Stromal cell of bone marrow (primary cell): ENCODE measurements at regions not wholly inside any gene's neighbourhood (a gene's known extent, or its start where the extent isn't known, plus 50 kb on each side); places are given as distances from the start of the nearest gene placed in this dataset.

Experiments used
- DNase-seq: peaks from one replicate; pipeline ENCODE4 v3.0.0-alpha.2; 2012; ENCODE audit warnings: low read depth

GRCh38 chr16:9469512-9469911, 378.1 kb downstream of the HAPSTR1 start:
- no peak for DNase-seq

DNA sequence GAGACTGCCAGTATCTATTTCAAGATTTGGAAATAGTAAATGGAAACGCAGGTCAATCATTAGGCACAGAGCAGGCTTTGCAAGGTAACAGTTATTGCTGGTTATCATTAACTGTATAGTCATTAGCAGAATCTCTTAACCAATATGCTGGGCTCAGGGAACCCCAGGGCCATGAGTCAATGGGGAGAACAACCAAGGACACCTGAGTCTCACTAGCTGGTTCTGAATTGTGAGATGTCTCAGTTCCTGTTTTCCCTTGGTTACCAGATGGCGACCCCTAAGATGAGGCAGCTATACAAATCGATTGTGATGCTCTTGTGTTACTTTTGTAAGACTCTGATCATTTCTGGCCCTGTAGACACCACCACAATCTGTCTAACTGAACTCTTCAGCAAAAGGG, 385.3 kb downstream of the HAPSTR1 start:
- no peak for DNase-seq

- DNase-seq = no peak
Observed at GRCh38 chr16:9479008-9479407, 387.6 kb downstream of the HAPSTR1 start.

GRCh38 chr16:9480503-9480902, 389.1 kb downstream of the HAPSTR1 start:
- no peak for DNase-seq

- no peak for DNase-seq
Observed at GRCh38 chr16:9481747-9482730, 390.6 kb downstream of the HAPSTR1 start.

DNA sequence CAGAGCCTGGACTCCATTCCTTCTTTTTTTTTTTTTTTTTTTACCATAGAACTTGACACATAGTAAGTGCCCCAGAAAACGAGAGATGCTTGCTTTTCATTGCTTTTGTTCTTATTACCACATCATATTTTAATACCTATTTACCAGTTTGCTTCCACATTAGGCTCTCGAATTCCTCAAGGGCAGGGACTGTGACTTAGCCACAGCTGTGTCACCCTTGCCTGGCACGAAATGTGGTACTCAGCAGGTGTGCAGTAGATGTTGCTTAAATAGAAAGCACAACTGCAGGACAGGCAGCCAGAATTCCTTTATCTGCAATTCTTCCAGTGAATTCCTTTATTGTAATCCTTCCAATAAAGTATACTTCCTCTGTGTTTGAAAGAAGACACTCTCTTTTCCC, 393.0 kb downstream of the HAPSTR1 start:
- DNase-seq = no peak

GRCh38 chr16:9484881-9485280, 393.4 kb downstream of the HAPSTR1 start:
- DNase-seq = no peak

- no peak for DNase-seq
Observed at GRCh38 chr16:9489835-9490467, 398.5 kb downstream of the HAPSTR1 start.

- no peak for DNase-seq
Observed at GRCh38 chr16:9495824-9496223, 404.4 kb downstream of the HAPSTR1 start.

GRCh38 chr16:9497750-9498149, 406.3 kb downstream of the HAPSTR1 start:
- no peak for DNase-seq

DNA sequence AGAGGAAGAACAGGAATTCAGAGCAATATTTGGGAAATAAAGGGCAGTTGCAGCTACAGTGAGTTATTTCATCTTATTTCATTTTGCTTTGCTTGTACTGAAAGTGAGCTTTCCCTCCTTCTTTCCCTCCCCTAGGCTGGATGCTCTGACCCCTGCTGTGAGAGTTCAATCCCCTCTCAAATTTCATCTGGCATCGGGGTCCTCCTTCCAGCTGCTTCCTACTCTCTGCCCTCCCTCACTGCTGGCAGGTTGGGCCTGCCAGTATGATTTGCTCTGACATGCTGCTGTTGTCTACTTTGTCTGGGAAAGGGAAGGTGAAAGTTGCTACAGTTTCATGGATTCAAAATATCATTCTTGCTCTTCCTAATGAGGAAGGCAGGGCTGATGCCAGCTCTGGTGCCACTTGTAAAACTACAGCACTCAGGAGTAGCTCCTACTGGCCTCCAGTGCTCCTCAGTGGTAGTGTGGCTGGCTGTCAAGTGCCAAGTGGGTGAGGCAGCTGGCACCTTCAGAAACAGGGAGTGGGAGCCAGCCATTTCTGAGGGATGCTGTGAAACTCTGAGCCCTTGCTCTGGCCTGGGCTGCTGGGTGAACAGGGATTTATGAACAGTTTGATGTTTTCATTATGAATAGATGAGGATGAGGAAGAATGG, 408.6 kb downstream of the HAPSTR1 start:
- DNase-seq = no peak

DNA sequence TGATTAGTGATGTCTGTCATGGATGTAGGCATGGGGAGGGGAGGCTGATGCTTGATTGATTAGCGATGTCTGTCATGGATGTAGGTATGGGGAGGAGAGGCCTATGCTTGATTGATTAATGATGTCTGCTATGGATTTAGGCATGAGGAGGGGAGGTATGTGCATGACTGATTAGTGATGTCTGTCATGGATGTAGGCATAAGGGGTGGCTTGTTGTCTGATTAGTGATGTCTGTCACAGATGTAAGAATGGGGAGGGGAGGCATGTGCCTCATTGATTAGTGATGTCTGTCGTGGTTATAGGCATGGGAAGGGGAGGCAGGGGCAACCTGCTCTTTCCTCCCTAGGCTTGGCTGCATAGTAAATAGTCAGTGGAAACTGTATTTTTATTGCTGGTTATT, 409.4 kb downstream of the HAPSTR1 start:
- no peak for DNase-seq

DNA sequence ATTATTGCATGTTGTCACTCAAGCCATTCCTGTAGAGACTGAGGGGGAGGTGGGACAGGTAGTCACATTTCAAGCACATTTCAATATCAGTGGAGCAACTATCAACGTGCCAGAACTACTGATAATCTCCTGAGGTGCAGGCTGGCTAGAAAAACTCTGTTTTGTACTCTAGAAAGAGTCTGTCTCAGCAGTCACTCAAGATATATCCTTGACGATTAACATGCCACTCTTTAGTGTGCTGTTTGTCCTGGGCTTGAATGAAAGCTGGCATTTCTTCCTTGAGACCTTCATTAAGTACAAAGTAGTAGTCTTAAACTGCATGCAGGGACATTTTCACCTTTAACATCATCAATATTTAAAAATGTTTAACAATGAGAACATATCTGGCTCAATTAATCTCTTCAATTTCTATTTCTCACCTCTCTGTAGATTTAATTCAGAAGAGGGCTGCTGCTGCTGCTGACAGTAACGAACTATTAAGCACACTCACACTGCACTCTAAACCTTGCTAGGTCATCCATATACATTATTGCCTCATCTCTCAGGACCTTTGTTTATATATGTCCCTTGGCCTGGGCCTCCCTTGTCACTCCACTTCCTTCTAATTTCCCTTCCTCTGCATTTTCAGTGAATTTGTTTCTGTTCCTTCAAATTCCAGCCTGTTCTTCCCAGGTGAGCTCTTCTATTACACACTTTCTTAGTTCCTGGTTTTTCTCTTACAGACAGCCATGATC, 412.0 kb downstream of the HAPSTR1 start:
- no peak for DNase-seq

GRCh38 chr16:9508328-9508936, 417.0 kb downstream of the HAPSTR1 start:
- no peak for DNase-seq

DNA sequence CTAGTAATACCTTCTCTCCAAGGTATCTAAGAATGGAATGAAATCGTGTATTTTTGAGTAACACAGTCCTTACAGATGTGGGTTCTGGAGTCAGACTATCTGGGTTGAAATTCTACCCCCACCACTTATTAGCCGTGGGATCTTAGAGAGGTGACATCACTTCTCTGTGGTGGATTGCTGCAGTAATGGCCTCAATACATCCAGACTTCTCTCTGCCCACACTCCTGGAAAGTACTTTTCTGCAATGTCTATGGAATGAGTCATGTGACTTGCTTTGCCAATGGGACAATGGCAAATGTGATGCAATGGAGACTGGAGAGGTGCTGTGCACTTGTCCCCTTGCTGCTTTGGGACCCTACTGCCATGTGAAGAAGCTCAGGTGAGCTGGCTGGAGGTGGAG, 418.2 kb downstream of the HAPSTR1 start:
- DNase-seq = no peak

- DNase-seq = no peak
Observed at GRCh38 chr16:9511389-9511788, 419.9 kb downstream of the HAPSTR1 start.

- DNase-seq = no peak
Observed at GRCh38 chr16:9516444-9516843, 425.0 kb downstream of the HAPSTR1 start.

GRCh38 chr16:9518051-9518450, 426.6 kb downstream of the HAPSTR1 start:
- no peak for DNase-seq

- DNase-seq = no peak
Observed at GRCh38 chr16:9518581-9518980, 427.1 kb downstream of the HAPSTR1 start.

GRCh38 chr16:9521749-9522370, 430.4 kb downstream of the HAPSTR1 start:
- no peak for DNase-seq

- DNase-seq = no peak
Observed at GRCh38 chr16:9522614-9523013, 431.2 kb downstream of the HAPSTR1 start.
